ENCODE measurements at regions not wholly inside any gene's neighbourhood (a gene's known extent, or its start where the extent isn't known, plus 50 kb on each side); places are given as distances from the start of the nearest gene placed in this dataset.

DNA sequence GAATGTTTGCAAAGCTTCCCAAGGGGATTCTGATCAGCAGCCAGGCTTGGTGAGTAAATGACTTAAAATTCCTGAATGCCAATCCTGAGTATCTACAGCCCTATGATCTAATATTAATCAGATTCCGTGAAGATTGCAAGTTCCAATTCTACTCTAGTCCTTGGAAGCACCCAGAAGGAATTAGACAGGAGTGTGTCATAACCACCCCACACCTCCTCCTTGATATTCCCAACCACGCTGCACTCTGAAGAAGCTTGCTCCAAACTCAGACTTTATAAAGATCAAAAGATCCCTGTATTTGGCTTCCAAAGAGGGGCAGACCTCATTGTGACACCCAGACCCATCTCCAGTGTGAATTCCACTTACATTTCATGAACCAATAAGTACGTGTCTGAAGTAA, 306.0 kb downstream of the BCL11B start:
- FAIRE-seq: no peak

DNA sequence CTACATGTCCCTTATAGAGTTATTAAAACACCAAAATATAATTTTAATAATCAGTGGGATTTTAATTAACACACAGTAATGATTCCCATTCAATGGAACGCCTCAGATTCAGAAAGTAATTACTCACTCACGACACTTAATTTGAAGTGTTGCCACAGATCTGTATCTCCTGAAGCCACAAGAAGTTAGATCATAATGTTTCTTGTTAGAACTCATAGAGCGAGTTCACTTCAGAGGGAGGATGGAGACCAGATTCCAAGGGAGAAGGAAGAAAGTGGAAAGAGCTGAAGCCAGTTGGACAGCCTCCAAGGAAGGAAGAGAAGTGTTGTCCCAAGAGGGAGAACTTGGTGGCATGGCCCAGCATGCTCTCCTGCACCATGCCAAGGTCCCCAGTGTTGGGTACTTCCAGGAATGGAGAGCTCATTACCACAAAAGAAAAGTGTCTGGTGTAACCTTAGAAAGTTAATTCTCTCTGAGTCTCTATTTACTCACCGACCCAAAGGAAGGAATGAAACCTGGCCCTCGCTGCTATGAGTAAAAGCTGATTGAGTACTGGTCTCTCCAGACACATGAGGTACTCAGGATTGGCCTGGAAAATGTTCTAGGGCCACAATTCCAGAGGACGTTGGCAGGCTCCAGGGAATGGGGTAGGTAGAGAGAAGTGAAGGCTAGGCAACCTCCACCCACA, 305.4 kb downstream of the BCL11B start:
- TF ChIP-seq POLR2A (IDR thresholded peaks at IDR 0.05; ENCODE audit: low read depth, low read length): no peak
- TF ChIP-seq PAX5 (IDR thresholded peaks at IDR 0.05; ENCODE audit: insufficient read depth, low read length, severe bottlenecking): no peak
- TF ChIP-seq POU2F2 (IDR thresholded peaks at IDR 0.05; ENCODE audit: low read depth, low read length): no peak
- no peak for TF ChIP-seq TAF1 (IDR thresholded peaks at IDR 0.05; ENCODE audit: low read depth, low read length)
- TF ChIP-seq POLR2AphosphoS5 (IDR thresholded peaks at IDR 0.05; ENCODE audit: low read depth, low read length): no peak
- no peak for TF ChIP-seq SPI1 (IDR thresholded peaks at IDR 0.05; ENCODE audit: low read depth, low read length)
- DNase-seq (ENCODE audit: insufficient read length, low spot score) (no peak), FAIRE-seq (no peak)

More for the DNA sequence above, 306.0 kb downstream of the BCL11B start:
- no peak for DNase-seq (ENCODE audit: insufficient read length, low spot score)
- TF ChIP-seq SPI1 (IDR thresholded peaks at IDR 0.05; ENCODE audit: low read depth, low read length) (no peak), POLR2A (IDR thresholded peaks at IDR 0.05; ENCODE audit: low read depth, low read length) (no peak), TAF1 (IDR thresholded peaks at IDR 0.05; ENCODE audit: low read depth, low read length) (no peak), PAX5 (IDR thresholded peaks at IDR 0.05; ENCODE audit: insufficient read depth, low read length, severe bottlenecking) (no peak), POU2F2 (IDR thresholded peaks at IDR 0.05; ENCODE audit: low read depth, low read length) (no peak), POLR2AphosphoS5 (IDR thresholded peaks at IDR 0.05; ENCODE audit: low read depth, low read length) (no peak)

DNA sequence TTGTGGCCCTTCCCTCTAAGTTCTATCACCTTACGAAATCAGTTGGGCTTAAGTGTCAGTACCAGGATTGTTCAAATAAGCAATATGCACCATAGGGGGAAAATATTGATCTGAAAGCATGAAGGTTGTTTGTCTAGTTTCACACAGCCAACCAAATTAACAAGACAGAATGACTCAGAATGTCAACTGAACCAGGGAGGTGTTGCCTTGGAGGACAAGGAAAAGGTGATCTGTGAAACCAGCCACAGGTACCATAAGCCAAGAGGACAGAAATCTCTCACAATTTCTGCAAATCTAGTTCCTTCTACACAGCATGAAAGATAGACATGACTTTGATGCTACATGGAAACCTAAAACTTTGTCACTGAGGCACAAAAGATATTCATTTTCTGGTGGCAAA, 297.9 kb downstream of the BCL11B start:
- FAIRE-seq: no peak
- DNase-seq (ENCODE audit: insufficient read length, low spot score): no peak
- TF ChIP-seq POLR2A (IDR thresholded peaks at IDR 0.05; ENCODE audit: low read depth, low read length) (no peak), SPI1 (IDR thresholded peaks at IDR 0.05; ENCODE audit: low read depth, low read length) (no peak), TAF1 (IDR thresholded peaks at IDR 0.05; ENCODE audit: low read depth, low read length) (no peak), POU2F2 (IDR thresholded peaks at IDR 0.05; ENCODE audit: low read depth, low read length) (no peak), PAX5 (IDR thresholded peaks at IDR 0.05; ENCODE audit: insufficient read depth, low read length, severe bottlenecking) (no peak), POLR2AphosphoS5 (IDR thresholded peaks at IDR 0.05; ENCODE audit: low read depth, low read length) (no peak)

DNA sequence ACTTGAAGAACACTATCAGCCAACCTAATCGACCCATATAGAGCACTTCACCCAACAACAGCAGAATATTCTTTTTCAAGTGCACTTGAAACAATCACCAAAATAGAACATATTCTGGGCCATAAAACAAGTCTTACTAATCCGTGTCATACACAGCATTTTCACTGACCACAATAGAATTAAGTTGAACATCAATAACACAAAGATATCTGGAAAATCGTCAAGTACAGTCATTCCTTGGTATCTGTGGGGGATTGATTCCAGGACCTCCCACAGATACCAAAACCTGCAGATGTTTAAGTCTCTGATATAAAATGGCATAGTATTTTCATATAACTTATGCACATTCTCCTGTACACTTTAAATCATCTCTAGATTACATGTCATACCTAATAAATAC, 295.7 kb downstream of the BCL11B start:
- DNase-seq (ENCODE audit: insufficient read length, low spot score) (no peak), FAIRE-seq (no peak)
- TF ChIP-seq POLR2AphosphoS5 (IDR thresholded peaks at IDR 0.05; ENCODE audit: low read depth, low read length): no peak
- TF ChIP-seq SPI1 (IDR thresholded peaks at IDR 0.05; ENCODE audit: low read depth, low read length): no peak
- TF ChIP-seq TAF1 (IDR thresholded peaks at IDR 0.05; ENCODE audit: low read depth, low read length): no peak
- TF ChIP-seq POU2F2 (IDR thresholded peaks at IDR 0.05; ENCODE audit: low read depth, low read length): no peak
- no peak for TF ChIP-seq PAX5 (IDR thresholded peaks at IDR 0.05; ENCODE audit: insufficient read depth, low read length, severe bottlenecking)
- TF ChIP-seq POLR2A (IDR thresholded peaks at IDR 0.05; ENCODE audit: low read depth, low read length): no peak

DNA sequence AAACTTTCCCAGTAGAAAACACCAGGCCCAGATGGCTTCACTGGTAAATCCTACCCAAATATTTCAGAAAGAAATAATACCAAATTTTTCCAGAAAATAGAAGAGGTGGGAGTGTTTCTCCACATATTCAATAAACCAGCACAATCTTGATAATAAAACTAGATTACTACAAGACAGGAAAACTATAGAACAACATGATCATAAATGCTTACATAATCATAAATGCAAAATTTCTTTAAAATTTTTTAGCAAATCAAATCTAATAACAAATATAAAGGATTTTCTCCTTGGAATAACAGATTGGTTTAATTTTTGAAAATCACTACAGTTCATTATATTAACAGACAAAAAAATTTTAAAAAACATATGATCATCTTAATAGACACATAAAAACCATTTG, 294.5 kb downstream of the BCL11B start:
- FAIRE-seq: no peak
- DNase-seq (ENCODE audit: insufficient read length, low spot score): no peak
- no peak for TF ChIP-seq POLR2A (IDR thresholded peaks at IDR 0.05; ENCODE audit: low read depth, low read length)
- TF ChIP-seq POLR2AphosphoS5 (IDR thresholded peaks at IDR 0.05; ENCODE audit: low read depth, low read length): no peak
- TF ChIP-seq SPI1 (IDR thresholded peaks at IDR 0.05; ENCODE audit: low read depth, low read length): no peak
- no peak for TF ChIP-seq POU2F2 (IDR thresholded peaks at IDR 0.05; ENCODE audit: low read depth, low read length)
- no peak for TF ChIP-seq TAF1 (IDR thresholded peaks at IDR 0.05; ENCODE audit: low read depth, low read length)
- no peak for TF ChIP-seq PAX5 (IDR thresholded peaks at IDR 0.05; ENCODE audit: insufficient read depth, low read length, severe bottlenecking)

DNA sequence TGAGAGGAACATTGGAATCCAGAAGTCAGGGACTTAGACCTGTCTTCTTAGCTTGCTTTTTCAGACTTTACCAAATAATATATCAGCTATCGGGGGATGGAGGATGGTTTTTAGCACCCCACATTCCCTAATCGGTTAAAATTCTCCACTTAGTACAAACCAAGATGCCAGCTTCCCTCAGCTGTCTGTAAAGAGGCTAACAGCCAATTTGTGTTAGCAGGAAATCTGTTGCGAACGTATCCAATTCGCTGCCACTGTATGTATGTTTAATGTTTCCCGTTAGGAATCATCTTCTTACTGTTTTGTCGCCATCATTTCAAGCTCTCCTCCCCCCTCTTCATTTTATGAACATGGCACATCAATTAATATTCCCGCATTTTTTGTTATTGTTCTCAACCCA, 289.0 kb downstream of the BCL11B start:
- TF ChIP-seq TAF1 (IDR thresholded peaks at IDR 0.05; ENCODE audit: low read depth, low read length) (no peak), POLR2A (IDR thresholded peaks at IDR 0.05; ENCODE audit: low read depth, low read length) (no peak), POLR2AphosphoS5 (IDR thresholded peaks at IDR 0.05; ENCODE audit: low read depth, low read length) (no peak), PAX5 (IDR thresholded peaks at IDR 0.05; ENCODE audit: insufficient read depth, low read length, severe bottlenecking) (no peak), SPI1 (IDR thresholded peaks at IDR 0.05; ENCODE audit: low read depth, low read length) (no peak), POU2F2 (IDR thresholded peaks at IDR 0.05; ENCODE audit: low read depth, low read length) (no peak)
- DNase-seq (ENCODE audit: insufficient read length, low spot score) (no peak), FAIRE-seq (no peak)

DNA sequence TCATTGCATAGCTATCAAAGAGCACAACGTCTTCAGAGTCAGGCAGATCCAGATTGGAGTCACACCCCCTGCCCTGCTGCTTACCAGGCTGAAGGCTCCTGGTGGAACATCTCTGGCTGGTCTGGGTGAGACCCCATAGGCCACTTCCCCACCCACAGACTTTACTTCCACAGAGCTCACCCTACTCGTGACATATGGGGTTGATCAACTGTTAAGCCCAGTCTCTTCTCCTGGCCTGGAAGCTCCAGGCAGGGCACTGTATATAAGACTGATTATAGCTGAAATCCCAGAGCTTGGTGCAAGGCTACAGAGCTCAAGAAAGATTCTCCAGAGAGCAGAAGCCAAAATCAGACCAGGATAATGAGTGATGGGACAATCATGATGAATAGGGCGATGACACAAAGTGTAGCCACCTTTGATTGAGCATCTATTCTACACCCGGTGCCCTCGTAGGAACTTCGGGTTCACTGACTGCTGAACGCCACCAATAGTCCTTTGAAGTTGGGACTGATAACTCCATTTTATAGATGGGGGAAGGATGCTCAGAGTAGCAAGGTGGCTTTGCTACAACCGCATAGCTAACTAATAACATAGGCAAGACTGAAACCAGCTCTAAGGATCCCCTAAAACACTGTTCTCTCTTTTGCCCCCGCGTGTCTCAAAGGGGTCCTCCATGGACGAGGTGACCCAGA, 287.8 kb downstream of the BCL11B start:
- FAIRE-seq (no peak), DNase-seq (ENCODE audit: insufficient read length, low spot score) (no peak)
- TF ChIP-seq POLR2AphosphoS5 (IDR thresholded peaks at IDR 0.05; ENCODE audit: low read depth, low read length) (no peak), TAF1 (IDR thresholded peaks at IDR 0.05; ENCODE audit: low read depth, low read length) (no peak), POLR2A (IDR thresholded peaks at IDR 0.05; ENCODE audit: low read depth, low read length) (no peak), POU2F2 (IDR thresholded peaks at IDR 0.05; ENCODE audit: low read depth, low read length) (no peak), SPI1 (IDR thresholded peaks at IDR 0.05; ENCODE audit: low read depth, low read length) (no peak)

DNA sequence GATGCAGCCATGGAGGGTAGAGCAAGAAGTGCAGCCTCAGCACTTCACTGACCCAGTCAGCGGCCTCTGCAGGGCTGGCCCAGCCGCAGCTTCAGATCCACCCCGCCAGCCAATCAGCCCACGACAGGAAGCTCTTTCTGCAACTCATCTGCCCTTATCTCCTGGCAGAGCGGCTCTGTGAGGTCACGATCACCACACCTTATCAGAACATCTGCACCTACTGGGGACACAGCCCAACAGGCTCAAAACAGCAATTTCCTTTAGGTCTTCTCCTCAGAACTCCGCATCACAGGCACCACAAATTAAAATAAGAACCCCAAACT, 287.3 kb downstream of the BCL11B start:
- TF ChIP-seq PAX5 (IDR thresholded peaks at IDR 0.05; ENCODE audit: insufficient read depth, low read length, severe bottlenecking) (no peak), POU2F2 (IDR thresholded peaks at IDR 0.05; ENCODE audit: low read depth, low read length) (no peak), POLR2AphosphoS5 (IDR thresholded peaks at IDR 0.05; ENCODE audit: low read depth, low read length) (no peak), SPI1 (IDR thresholded peaks at IDR 0.05; ENCODE audit: low read depth, low read length) (no peak), TAF1 (IDR thresholded peaks at IDR 0.05; ENCODE audit: low read depth, low read length) (no peak), POLR2A (IDR thresholded peaks at IDR 0.05; ENCODE audit: low read depth, low read length) (no peak)
- FAIRE-seq (no peak), DNase-seq (ENCODE audit: insufficient read length, low spot score) (no peak)

DNA sequence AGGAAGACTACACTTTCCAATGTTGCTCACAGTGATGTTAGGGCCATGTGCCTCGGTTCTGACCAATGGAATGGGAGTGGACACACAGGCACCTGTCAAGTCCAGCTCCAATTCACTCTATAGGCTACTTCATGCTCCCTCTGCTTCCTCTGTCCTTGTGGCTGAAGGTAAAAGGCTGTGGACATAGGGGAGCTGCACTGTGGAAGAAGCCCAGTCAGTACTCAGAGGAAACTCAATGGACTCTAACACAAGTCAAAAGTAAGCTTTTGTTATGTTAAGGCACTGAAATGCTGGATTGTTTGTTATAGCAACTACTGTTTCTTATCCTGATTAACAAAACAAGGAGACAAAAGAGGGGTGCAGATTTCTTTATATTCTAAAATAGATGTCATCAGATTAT, 278.2 kb downstream of the BCL11B start:
- DNase-seq (ENCODE audit: insufficient read length, low spot score): no peak
- TF ChIP-seq POLR2A (IDR thresholded peaks at IDR 0.05; ENCODE audit: low read depth, low read length): no peak
- TF ChIP-seq PAX5 (IDR thresholded peaks at IDR 0.05; ENCODE audit: insufficient read depth, low read length, severe bottlenecking): no peak
- TF ChIP-seq POU2F2 (IDR thresholded peaks at IDR 0.05; ENCODE audit: low read depth, low read length): no peak
- no peak for TF ChIP-seq TAF1 (IDR thresholded peaks at IDR 0.05; ENCODE audit: low read depth, low read length)
- no peak for TF ChIP-seq SPI1 (IDR thresholded peaks at IDR 0.05; ENCODE audit: low read depth, low read length)
- no peak for FAIRE-seq

Data from GM12891 (cell line).